ENCODE measurements at regions not wholly inside any gene's neighbourhood (a gene's known extent, or its start where the extent isn't known, plus 50 kb on each side); places are given as distances from the start of the nearest gene placed in this dataset.

GRCh38 chr5:25006734-25007133 is 362.0 kb upstream of the CDH10 start:
- Histone ChIP-seq H3K4me3 (no peak overlapping the region), H3K27ac (no peak overlapping the region), H3K27me3 (replicated peaks; ENCODE audit: insufficient read depth) (no peaks in the 10 kb centered on the region), H3K9me3 (no peaks in the 10 kb centered on the region), H3K4me1 (ENCODE audit: control insufficient read depth in 1 of 2, low read depth in 2 of 2) (no peaks in the 10 kb centered on the region), H3K36me3 (no peaks in the 10 kb centered on the region)
- no peak for TF ChIP-seq CTCF (IDR thresholded peaks at IDR 0.05)
- ATAC-seq (ENCODE audit: insufficient number of reproducible peaks, low FRiP score, low read depth) (no peak), DNase-seq (ENCODE audit: low spot score) (no peak)

GRCh38 chr5:25006237-25006636 is 361.5 kb upstream of the CDH10 start:
- Histone ChIP-seq H3K4me3 (no peak overlapping the region), H3K9me3 (no peaks in the 10 kb centered on the region), H3K27ac (no peak overlapping the region), H3K27me3 (replicated peaks; ENCODE audit: insufficient read depth) (no peaks in the 10 kb centered on the region), H3K36me3 (no peaks in the 10 kb centered on the region), H3K4me1 (ENCODE audit: control insufficient read depth in 1 of 2, low read depth in 2 of 2) (no peaks in the 10 kb centered on the region)
- no peak for ATAC-seq (ENCODE audit: insufficient number of reproducible peaks, low FRiP score, low read depth)
- TF ChIP-seq CTCF (IDR thresholded peaks at IDR 0.05) = no peak
- DNase-seq (ENCODE audit: low spot score) = no peak

GRCh38 chr5:25005431-25005830 is 360.7 kb upstream of the CDH10 start:
- no peaks in the 10 kb centered on the region for H3K27me3 ChIP-seq (replicated peaks; ENCODE audit: insufficient read depth)
- H3K27ac ChIP-seq = no peak overlapping the region
- no peak overlapping the region for H3K4me3 ChIP-seq
- H3K4me1 ChIP-seq (ENCODE audit: control insufficient read depth in 1 of 2, low read depth in 2 of 2) = no peaks in the 10 kb centered on the region
- ATAC-seq (ENCODE audit: insufficient number of reproducible peaks, low FRiP score, low read depth) (no peak), DNase-seq (ENCODE audit: low spot score) (no peak)
- no peaks in the 10 kb centered on the region for H3K9me3 ChIP-seq
- TF ChIP-seq CTCF (IDR thresholded peaks at IDR 0.05) = no peak
- H3K36me3 ChIP-seq = no peaks in the 10 kb centered on the region

- Histone ChIP-seq H3K4me1 (ENCODE audit: control insufficient read depth in 1 of 2, low read depth in 2 of 2) (no peaks in the 10 kb centered on the region), H3K27me3 (replicated peaks; ENCODE audit: insufficient read depth) (no peaks in the 10 kb centered on the region), H3K36me3 (no peaks in the 10 kb centered on the region), H3K9me3 (no peaks in the 10 kb centered on the region), H3K27ac (no peak overlapping the region), H3K4me3 (no peak overlapping the region)
- DNase-seq (ENCODE audit: low spot score) (no peak), ATAC-seq (ENCODE audit: insufficient number of reproducible peaks, low FRiP score, low read depth) (no peak)
- no peak for TF ChIP-seq CTCF (IDR thresholded peaks at IDR 0.05)
These were observed 357.6 kb upstream of the CDH10 start for GRCh38 chr5:25002371-25002770.

GRCh38 chr5:24999732-25000131 is 355.0 kb upstream of the CDH10 start:
- Histone ChIP-seq H3K36me3 (no peaks in the 10 kb centered on the region), H3K9me3 (no peaks in the 10 kb centered on the region), H3K4me3 (no peak overlapping the region), H3K27me3 (replicated peaks; ENCODE audit: insufficient read depth) (no peaks in the 10 kb centered on the region), H3K4me1 (ENCODE audit: control insufficient read depth in 1 of 2, low read depth in 2 of 2) (no peaks in the 10 kb centered on the region), H3K27ac (no peak overlapping the region)
- DNase-seq (ENCODE audit: low spot score) (no peak), ATAC-seq (ENCODE audit: insufficient number of reproducible peaks, low FRiP score, low read depth) (no peak)
- TF ChIP-seq CTCF (IDR thresholded peaks at IDR 0.05) = no peak
